Left lung (tissue), 4 donors: ENCODE measurements at regions not wholly inside any gene's neighbourhood (a gene's known extent, or its start where the extent isn't known, plus 50 kb on each side); places are given as distances from the start of the nearest gene placed in this dataset.

Experiments used
- ATAC-seq: fragments of 200-7000 bp; cut with Tn5 transposase; one replicate; pipeline ENCODE4 v1.9.1; 2020; ENCODE audit warnings: moderate library complexity
- DNase-seq, 4 donors: peaks; one replicate each; pipeline ENCODE4 v3.0.0-alpha.2; 2013 to 2020
- H3K27ac ChIP-seq, 2 donors: fragments of 200-600 bp; sonication (generic) in 1 of 2; one replicate each; pipeline versions ENCODE4 v1.5.0 to v1.8.0; 2020 to 2021
- H3K27me3 ChIP-seq, 2 donors: fragments of 200-600 bp; sonication (generic) in 1 of 2; one replicate each; pipeline versions ENCODE4 v1.5.0 to v1.8.0; 2020 to 2021
- H3K36me3 ChIP-seq, 2 donors: fragments of 200-600 bp; sonication (generic) in 1 of 2; one replicate each; pipeline versions ENCODE4 v1.5.0 to v1.8.0; 2020 to 2021
- H3K4me1 ChIP-seq, 2 donors: fragments of 200-600 bp; one replicate each; pipeline ENCODE4 v1.8.0; 2021
- H3K4me3 ChIP-seq, 2 donors: fragments of 200-600 bp; sonication (generic) in 1 of 2; one replicate each; pipeline versions ENCODE4 v1.5.0 to v1.8.0; 2020 to 2021; ENCODE audit warnings: mild to moderate bottlenecking in 1 of 2
- H3K9me3 ChIP-seq, 2 donors: fragments of 200-600 bp; sonication (generic) in 1 of 2; one replicate each; pipeline versions ENCODE4 v1.5.0 to v1.8.0; 2020 to 2021
- intact Hi-C, 2 donors: fragments of 100-400 bp; cut with DNase I; formaldehyde crosslinking; loops; one replicate each; pipeline versions ENCODE4 v1.11.2 to v1.14.2; 2022
- TF ChIP-seq, protein P1 (sequence below), 2 donors: fragments of 200-600 bp; sonication (generic) in 1 of 2; IDR thresholded peaks; one replicate each; pipeline versions ENCODE4 v1.5.0 to v1.8.0; 2021; ENCODE audit warnings: antibody characterized with exemption in 2 of 2
- donor health status: DM: no; HTN: yes; CAD: no.
- donor health status: DM: no; HTN: no; CAD: no.

DNA sequence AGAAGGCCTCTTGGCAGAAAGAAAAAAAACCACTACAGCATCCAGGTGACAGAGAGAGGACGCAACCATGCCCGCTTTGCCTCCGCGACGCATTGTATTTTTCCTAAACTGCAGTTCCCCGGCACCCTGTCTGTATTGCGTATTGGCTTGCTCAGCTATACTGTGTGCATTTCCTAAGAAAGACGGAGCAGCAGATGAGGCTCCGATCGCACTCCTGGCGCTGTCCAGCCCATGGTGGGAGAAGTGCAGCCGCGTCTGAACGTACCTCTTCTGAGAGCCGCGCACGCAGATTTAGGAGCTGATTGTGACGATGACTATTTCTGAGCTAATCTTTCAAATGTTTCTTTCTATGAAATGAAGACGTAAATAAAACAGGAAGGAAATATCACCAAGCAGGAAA lies 366.5 kb downstream of the IRX1 start:
- no peak for ATAC-seq
- H3K27me3 ChIP-seq: no peaks in the 10 kb centered on the region
- no peak overlapping the region for H3K27ac ChIP-seq
- H3K4me3 ChIP-seq: no peak overlapping the region
- no peaks in the 10 kb centered on the region for H3K36me3 ChIP-seq
- peaks cover 0 to 4% of the 10 kb centered on the region in 2 donors for H3K9me3 ChIP-seq
- no peaks in the 10 kb centered on the region for H3K4me1 ChIP-seq
- no peak for DNase-seq
- intact Hi-C loops: no loop called here
- TF ChIP-seq, protein P1, sequence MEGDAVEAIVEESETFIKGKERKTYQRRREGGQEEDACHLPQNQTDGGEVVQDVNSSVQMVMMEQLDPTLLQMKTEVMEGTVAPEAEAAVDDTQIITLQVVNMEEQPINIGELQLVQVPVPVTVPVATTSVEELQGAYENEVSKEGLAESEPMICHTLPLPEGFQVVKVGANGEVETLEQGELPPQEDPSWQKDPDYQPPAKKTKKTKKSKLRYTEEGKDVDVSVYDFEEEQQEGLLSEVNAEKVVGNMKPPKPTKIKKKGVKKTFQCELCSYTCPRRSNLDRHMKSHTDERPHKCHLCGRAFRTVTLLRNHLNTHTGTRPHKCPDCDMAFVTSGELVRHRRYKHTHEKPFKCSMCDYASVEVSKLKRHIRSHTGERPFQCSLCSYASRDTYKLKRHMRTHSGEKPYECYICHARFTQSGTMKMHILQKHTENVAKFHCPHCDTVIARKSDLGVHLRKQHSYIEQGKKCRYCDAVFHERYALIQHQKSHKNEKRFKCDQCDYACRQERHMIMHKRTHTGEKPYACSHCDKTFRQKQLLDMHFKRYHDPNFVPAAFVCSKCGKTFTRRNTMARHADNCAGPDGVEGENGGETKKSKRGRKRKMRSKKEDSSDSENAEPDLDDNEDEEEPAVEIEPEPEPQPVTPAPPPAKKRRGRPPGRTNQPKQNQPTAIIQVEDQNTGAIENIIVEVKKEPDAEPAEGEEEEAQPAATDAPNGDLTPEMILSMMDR (IDR thresholded peaks at IDR 0.05): no peak

DNA sequence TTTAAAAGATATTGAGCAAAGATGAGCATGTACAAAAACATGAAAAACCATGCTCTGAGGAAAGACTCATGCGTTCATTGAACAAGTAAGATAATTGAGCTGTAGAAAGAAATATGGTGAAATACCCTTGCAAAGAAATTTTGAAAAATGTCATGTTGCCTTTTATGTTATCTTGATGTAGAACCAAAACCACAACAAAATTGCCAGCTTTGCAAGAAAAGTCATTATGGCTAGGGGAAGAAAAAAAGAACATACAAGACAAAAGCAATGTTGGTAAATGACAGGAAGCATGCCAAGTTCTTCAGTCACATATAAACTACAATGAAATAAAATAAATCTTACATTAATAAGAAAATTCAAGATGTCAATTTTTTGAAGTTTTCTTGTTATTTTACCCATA lies 368.0 kb downstream of the IRX1 start:
- Histone ChIP-seq H3K4me3 (no peak overlapping the region), H3K9me3 (peaks cover 0 to 4% of the 10 kb centered on the region in 2 donors), H3K4me1 (no peaks in the 10 kb centered on the region), H3K27ac (no peak overlapping the region), H3K27me3 (no peaks in the 10 kb centered on the region), H3K36me3 (no peaks in the 10 kb centered on the region)
- TF ChIP-seq, protein P1 (IDR thresholded peaks at IDR 0.05): no peak
- no peak for DNase-seq
- ATAC-seq: no peak
- intact Hi-C loops: no loop called here

DNA sequence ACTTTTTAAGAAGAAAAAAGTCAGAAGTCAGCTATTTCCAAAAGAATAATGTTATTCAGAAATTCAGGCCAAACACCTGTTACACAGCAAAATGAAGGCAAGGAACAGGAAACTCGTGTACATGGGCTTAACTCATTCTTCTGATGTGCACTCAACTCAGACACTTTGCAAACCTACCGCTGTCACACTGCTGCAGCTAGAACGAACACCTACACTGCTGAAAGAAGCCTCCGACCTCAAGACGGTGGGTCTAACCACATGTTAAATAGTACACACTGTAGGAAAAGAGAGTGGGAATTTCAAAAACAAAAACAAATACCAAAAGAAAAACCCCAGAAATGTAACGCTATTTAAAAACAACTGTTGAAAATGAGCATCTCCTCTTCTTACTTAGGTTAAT lies 384.5 kb downstream of the IRX1 start:
- ATAC-seq: no peak
- H3K4me3 ChIP-seq: no peak overlapping the region
- TF ChIP-seq, protein P1 (IDR thresholded peaks at IDR 0.05): no peak
- H3K27me3 ChIP-seq: no peaks in the 10 kb centered on the region
- H3K27ac ChIP-seq: no peak overlapping the region
- intact Hi-C loops: no loop called here
- H3K9me3 ChIP-seq: peaks cover 0 to 19% of the 10 kb centered on the region in 2 donors
- no peaks in the 10 kb centered on the region for H3K36me3 ChIP-seq
- no peaks in the 10 kb centered on the region for H3K4me1 ChIP-seq
- no peak for DNase-seq

DNA sequence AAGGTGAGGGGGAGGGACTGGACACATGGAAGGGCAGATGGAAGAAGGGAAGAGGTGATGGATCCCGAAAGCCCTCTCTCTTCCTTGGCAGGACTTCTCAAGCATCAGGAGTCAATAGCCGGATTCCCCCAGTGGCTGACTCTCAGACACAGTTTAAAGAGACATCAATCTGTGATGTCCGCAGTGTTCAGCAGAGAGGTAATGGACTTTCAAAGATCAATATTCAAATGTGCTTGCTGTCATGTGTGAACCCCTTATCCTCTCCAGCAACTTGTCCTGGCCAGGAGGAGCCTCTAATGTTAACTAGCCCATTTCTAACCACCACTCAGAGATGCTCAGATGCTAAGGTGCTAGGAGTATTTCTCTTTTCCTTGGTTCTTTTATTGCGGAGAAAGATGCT lies 392.2 kb downstream of the IRX1 start:
- DNase-seq: no peak
- Histone ChIP-seq H3K4me1 (no peaks in the 10 kb centered on the region), H3K4me3 (no peak overlapping the region), H3K27ac (no peak overlapping the region), H3K36me3 (no peaks in the 10 kb centered on the region), H3K9me3 (peaks cover 0 to 18% of the 10 kb centered on the region in 2 donors), H3K27me3 (no peaks in the 10 kb centered on the region)
- TF ChIP-seq, protein P1 (IDR thresholded peaks at IDR 0.05): no peak
- ATAC-seq: no peak
- intact Hi-C loops: no loop called here

DNA sequence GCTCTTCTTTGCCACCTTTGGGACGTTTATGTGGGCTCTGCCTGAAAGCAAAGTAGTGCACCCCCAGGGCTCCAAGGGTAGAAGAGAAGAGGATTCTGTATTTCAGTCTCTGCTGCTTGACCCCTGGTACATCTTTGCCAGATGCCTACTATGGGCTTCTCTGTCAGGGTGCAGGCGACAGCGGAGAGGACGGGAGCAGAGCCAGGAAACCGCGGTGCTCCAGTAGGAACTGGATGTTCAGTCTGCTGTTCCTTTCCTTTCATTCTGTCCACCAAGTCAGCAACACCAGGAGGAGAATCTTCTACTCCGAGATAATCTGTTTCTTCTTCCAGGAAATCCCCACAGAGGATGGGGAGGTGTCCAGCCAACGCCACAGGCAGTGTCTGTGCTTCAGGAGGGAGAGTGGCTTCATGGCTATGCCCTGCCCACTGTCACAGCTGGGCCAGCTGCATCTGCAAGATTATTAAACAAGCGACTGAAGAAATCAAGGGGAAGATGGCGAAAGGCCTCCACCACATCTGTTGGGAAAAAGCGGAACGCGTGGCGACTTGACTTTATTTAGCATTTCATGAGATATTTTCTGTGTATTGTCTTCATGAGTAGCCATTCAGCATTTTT lies 398.3 kb downstream of the IRX1 start:
- Histone ChIP-seq H3K4me3 (no peak overlapping the region), H3K27me3 (no peaks in the 10 kb centered on the region), H3K36me3 (no peaks in the 10 kb centered on the region), H3K27ac (peak overlapping the region in 1 of 2 donors; percentile 9), H3K4me1 (no peaks in the 10 kb centered on the region), H3K9me3 (peaks cover 0 to 24% of the 10 kb centered on the region in 2 donors)
- ATAC-seq (no peak), DNase-seq (no peak)
- TF ChIP-seq, protein P1 (IDR thresholded peaks at IDR 0.05): no peak
- intact Hi-C loops: no loop called here
